ENCODE measurements at regions not wholly inside any gene's neighbourhood (a gene's known extent, or its start where the extent isn't known, plus 50 kb on each side); places are given as distances from the start of the nearest gene placed in this dataset.

GRCh38 chr14:89544636-89545301 is 127.7 kb upstream of the FOXN3 start:
- Mint-ChIP-seq H3K27ac (ENCODE audit: low read depth, unreplicated experiment) (no peak overlapping the region), H3K9me3 (ENCODE audit: unreplicated experiment) (no peaks in the 10 kb centered on the region), H3K27me3 (ENCODE audit: insufficient read depth, unreplicated experiment) (no peaks in the 10 kb centered on the region), H3K4me3 (ENCODE audit: unreplicated experiment) (no peak overlapping the region), H3K4me1 (ENCODE audit: insufficient read depth, unreplicated experiment) (peaks cover 11% of the 10 kb centered on the region), H3K36me3 (ENCODE audit: insufficient read depth, unreplicated experiment) (peaks cover 9% of the 10 kb centered on the region)
- DNase-seq (ENCODE audit: unreplicated experiment): peak; percentile 78
- BruUV-seq (replicated peaks): no TSS peak
- intact Hi-C loops (cut with micrococcal nuclease): loop anchor here (5.0 kb wide), 1 partner anchor 127 kb away; the partner anchor contains the start of gene FOXN3
- ChIA-PET POLR2A (interaction anchor here (0.5 to 1.5 kb wide), 5 partner anchors 9 to 379 kb away, joined by 3 to 8 read pairs (median 3); no protein-coding TSS in a partner anchor), CTCF (interaction anchor here (2.4 kb wide), 1 partner anchor 10 kb away, joined by 6 read pairs; no protein-coding TSS in a partner anchor)
- TF ChIP-seq CTCF (IDR thresholded peaks at IDR 0.05; ENCODE audit: unreplicated experiment): no peak

GRCh38 chr14:89543425-89543790 is 126.4 kb upstream of the FOXN3 start:
- H3K27ac Mint-ChIP-seq (ENCODE audit: low read depth, unreplicated experiment): no peak overlapping the region
- H3K36me3 Mint-ChIP-seq (ENCODE audit: insufficient read depth, unreplicated experiment): peaks cover 4% of the 10 kb centered on the region
- CTCF ChIA-PET: interaction anchor here (0.6 to 2.4 kb wide), 2 partner anchors 8 to 198 kb away, joined by 4 to 6 read pairs; no protein-coding TSS in a partner anchor
- no peak for TF ChIP-seq CTCF (IDR thresholded peaks at IDR 0.05; ENCODE audit: unreplicated experiment)
- H3K27me3 Mint-ChIP-seq (ENCODE audit: insufficient read depth, unreplicated experiment): no peaks in the 10 kb centered on the region
- POLR2A ChIA-PET: interaction anchor here (0.7 to 2.1 kb wide), 5 partner anchors 9 to 128 kb away, joined by 3 to 8 read pairs (median 3); no protein-coding TSS in a partner anchor
- no peak for DNase-seq (ENCODE audit: unreplicated experiment)
- intact Hi-C loops (cut with micrococcal nuclease): loop anchor here (5.0 kb wide), 1 partner anchor 126 kb away; the partner anchor contains the start of gene FOXN3
- no peaks in the 10 kb centered on the region for H3K9me3 Mint-ChIP-seq (ENCODE audit: unreplicated experiment)
- peaks cover 11% of the 10 kb centered on the region for H3K4me1 Mint-ChIP-seq (ENCODE audit: insufficient read depth, unreplicated experiment)
- no peak overlapping the region for H3K4me3 Mint-ChIP-seq (ENCODE audit: unreplicated experiment)
- BruUV-seq (replicated peaks): no TSS peak

- Mint-ChIP-seq H3K9me3 (ENCODE audit: unreplicated experiment) (no peaks in the 10 kb centered on the region), H3K36me3 (ENCODE audit: insufficient read depth, unreplicated experiment) (peaks cover 4% of the 10 kb centered on the region), H3K4me1 (ENCODE audit: insufficient read depth, unreplicated experiment) (peaks cover 11% of the 10 kb centered on the region), H3K4me3 (ENCODE audit: unreplicated experiment) (no peak overlapping the region), H3K27me3 (ENCODE audit: insufficient read depth, unreplicated experiment) (no peaks in the 10 kb centered on the region), H3K27ac (ENCODE audit: low read depth, unreplicated experiment) (no peak overlapping the region)
- intact Hi-C loops (cut with micrococcal nuclease): loop anchor here (5.0 kb wide), 1 partner anchor 126 kb away; the partner anchor contains the start of gene FOXN3
- ChIA-PET POLR2A (interaction anchor here (0.7 to 2.1 kb wide), 3 partner anchors 35 to 128 kb away, joined by 3 to 5 read pairs (median 3); no protein-coding TSS in a partner anchor), CTCF (interaction anchor here (0.6 kb wide), 1 partner anchor 198 kb away, joined by 4 read pairs; no protein-coding TSS in a partner anchor)
- no peak for TF ChIP-seq CTCF (IDR thresholded peaks at IDR 0.05; ENCODE audit: unreplicated experiment)
- no peak for DNase-seq (ENCODE audit: unreplicated experiment)
- no TSS peak for BruUV-seq (replicated peaks)
Measured at GRCh38 chr14:89542786-89543424, 125.9 kb upstream of the FOXN3 start.

- Mint-ChIP-seq H3K4me3 (ENCODE audit: unreplicated experiment) (no peak overlapping the region), H3K27me3 (ENCODE audit: insufficient read depth, unreplicated experiment) (no peaks in the 10 kb centered on the region), H3K9me3 (ENCODE audit: unreplicated experiment) (no peaks in the 10 kb centered on the region), H3K4me1 (ENCODE audit: insufficient read depth, unreplicated experiment) (peaks cover 11% of the 10 kb centered on the region), H3K36me3 (ENCODE audit: insufficient read depth, unreplicated experiment) (peaks cover 4% of the 10 kb centered on the region), H3K27ac (ENCODE audit: low read depth, unreplicated experiment) (no peak overlapping the region)
- BruUV-seq (replicated peaks): no TSS peak
- intact Hi-C loops (cut with micrococcal nuclease): loop anchor here (5.0 kb wide), 1 partner anchor 124 kb away; the partner anchor contains the start of gene FOXN3
- POLR2A ChIA-PET: no interaction called here
- peak; percentile 29 for DNase-seq (ENCODE audit: unreplicated experiment)
- CTCF ChIA-PET: no interaction called here
- TF ChIP-seq CTCF (IDR thresholded peaks at IDR 0.05; ENCODE audit: unreplicated experiment): no peak
Measured at GRCh38 chr14:89540830-89541470, 123.9 kb upstream of the FOXN3 start.
